HFF-Myc (cell line): ENCODE measurements at regions not wholly inside any gene's neighbourhood (a gene's known extent, or its start where the extent isn't known, plus 50 kb on each side); places are given as distances from the start of the nearest gene placed in this dataset.

Source experiments
- DNase-seq: peaks from one replicate; pipeline ENCODE4 v3.0.0-alpha.2; 2011; ENCODE audit warnings: low read depth; ENCODE audit errors: extremely low read depth
- H3K4me3 ChIP-seq: replicated peaks from 2 replicates; pipeline ENCODE4 v1.5.1; 2011; ENCODE audit warnings: low read depth, mild to moderate bottlenecking, control low read depth, low read length
- CTCF ChIP-seq: IDR thresholded peaks from 2 replicates; pipeline ENCODE4 v1.5.1; 2012; ENCODE audit warnings: mild to moderate bottlenecking, low read depth, low read length, control low read depth; ENCODE audit errors: missing control alignments

- DNase-seq, result no peak
- no peak for TF ChIP-seq CTCF
- no peak overlapping the region for H3K4me3 ChIP-seq
These were observed 65.7 kb upstream of the CHMP2B start for GRCh38 chr3:87161417-87161816.

GRCh38 chr3:87161013-87161412 is 66.1 kb upstream of the CHMP2B start:
- no peak for DNase-seq
- no peak overlapping the region for H3K4me3 ChIP-seq
- no peak for TF ChIP-seq CTCF

- DNase-seq, result no peak
- no peak overlapping the region for H3K4me3 ChIP-seq
- no peak for TF ChIP-seq CTCF
These were observed 68.3 kb upstream of the CHMP2B start for GRCh38 chr3:87158823-87159222.

GRCh38 chr3:87148020-87148419 is 79.1 kb upstream of the CHMP2B start:
- no peak for TF ChIP-seq CTCF
- no peak overlapping the region for H3K4me3 ChIP-seq
- DNase-seq, result no peak

- H3K4me3 ChIP-seq, result no peak overlapping the region
- no peak for DNase-seq
- TF ChIP-seq CTCF, result no peak
These were observed 79.5 kb upstream of the CHMP2B start for GRCh38 chr3:87147562-87147961.

- no peak for DNase-seq
- TF ChIP-seq CTCF, result peak; percentile 55
These were observed 81.6 kb upstream of the CHMP2B start for GRCh38 chr3:87145553-87145952.

GRCh38 chr3:87136066-87136596 is 91.0 kb upstream of the CHMP2B start:
- DNase-seq, result no peak
- no peak overlapping the region for H3K4me3 ChIP-seq

More at GRCh38 chr3:87145553-87145952, 81.6 kb upstream of the CHMP2B start:
- no peak overlapping the region for H3K4me3 ChIP-seq

More at GRCh38 chr3:87136066-87136596, 91.0 kb upstream of the CHMP2B start:
- no peak for TF ChIP-seq CTCF
